ENCODE measurements at regions not wholly inside any gene's neighbourhood (a gene's known extent, or its start where the extent isn't known, plus 50 kb on each side); places are given as distances from the start of the nearest gene placed in this dataset.

GRCh38 chr11:8828046-8828445, 82.9 kb upstream of the AKIP1 start:
- FAIRE-seq: no peak

DNA sequence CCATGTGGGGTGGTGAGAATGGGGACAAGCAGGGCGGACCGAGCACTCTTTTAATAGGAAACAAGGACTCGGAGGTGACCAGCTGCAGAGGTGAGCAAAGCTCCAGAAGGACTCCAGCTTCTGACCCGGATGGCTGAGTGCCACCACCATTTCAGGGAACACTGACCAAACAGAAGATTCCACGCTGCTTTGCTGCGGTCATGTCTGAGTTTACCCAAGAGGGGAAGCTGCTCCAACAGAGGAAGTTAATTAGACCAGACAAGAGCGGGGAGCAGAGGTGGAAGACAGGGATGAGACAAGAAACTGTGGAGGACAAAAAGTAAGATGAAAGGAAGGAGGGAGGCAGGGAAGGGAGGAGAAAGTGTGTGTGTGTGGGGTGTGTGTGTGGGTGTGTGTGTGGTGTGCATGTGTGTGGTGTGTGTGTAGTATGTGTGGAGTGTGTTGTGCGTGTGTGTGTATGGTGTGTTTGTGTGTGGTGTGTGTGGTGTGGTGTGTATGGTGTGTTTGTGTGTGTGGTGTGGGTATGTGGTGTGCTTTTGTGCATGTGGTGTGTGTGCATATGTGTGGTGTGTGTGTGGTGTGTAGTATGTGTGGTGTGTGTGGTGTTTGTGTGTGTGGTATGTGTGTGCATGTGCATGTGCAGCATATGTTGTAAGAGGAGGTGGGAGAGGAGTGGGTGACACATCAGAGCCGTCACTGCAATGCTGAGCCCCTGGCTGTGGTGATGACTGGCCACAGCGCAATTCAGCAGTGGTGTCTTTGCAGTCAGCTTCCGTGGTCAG, 82.2 kb upstream of the AKIP1 start:
- no peak for FAIRE-seq

GRCh38 chr11:8829556-8829955, 81.4 kb upstream of the AKIP1 start:
- FAIRE-seq: no peak

DNA sequence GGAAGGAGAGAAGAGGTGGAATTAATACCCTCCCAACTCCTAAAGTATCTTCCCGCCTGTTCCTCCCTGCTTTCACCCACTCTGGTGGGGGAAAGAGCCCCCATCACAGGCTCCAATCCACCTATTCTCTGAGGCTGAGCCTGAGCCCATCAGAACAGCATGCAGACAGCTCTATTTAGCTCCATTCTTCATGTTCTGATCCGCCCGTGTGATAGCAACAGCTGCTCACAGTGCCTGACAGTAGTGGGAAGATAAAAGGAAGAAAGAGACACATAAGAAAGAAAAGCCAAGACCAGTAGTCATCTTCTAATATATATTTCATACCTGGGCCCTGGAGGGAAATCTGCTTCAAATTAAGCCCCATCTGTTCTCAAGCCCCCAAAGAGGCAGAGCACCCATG, 80.3 kb upstream of the AKIP1 start:
- FAIRE-seq: no peak

GRCh38 chr11:8831861-8832260, 79.1 kb upstream of the AKIP1 start:
- FAIRE-seq: no peak

GRCh38 chr11:8832571-8833260, 78.3 kb upstream of the AKIP1 start:
- FAIRE-seq: no peak

- FAIRE-seq: no peak
These were observed 77.2 kb upstream of the AKIP1 start for GRCh38 chr11:8833568-8834315.

DNA sequence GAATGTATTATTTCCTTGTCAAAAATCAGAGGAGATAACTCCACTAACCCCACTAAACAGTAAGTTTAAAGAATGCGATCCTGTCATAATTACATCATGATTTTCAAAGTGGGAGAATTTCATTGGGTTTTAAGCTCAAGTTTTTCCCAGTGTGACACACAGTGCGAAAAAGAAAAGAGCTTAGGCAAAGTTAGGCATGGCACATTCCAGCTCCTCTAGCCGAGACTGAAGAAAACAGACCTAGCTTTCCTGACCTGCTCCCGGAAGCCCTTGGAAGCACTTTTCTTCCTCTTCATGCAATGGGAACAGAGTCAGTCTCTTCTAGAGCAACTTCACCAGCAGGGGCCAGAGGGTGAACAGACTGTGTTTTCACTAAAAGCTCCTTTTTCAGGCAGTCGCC, 76.6 kb upstream of the AKIP1 start:
- no peak for FAIRE-seq

- no peak for FAIRE-seq
These were observed 72.7 kb upstream of the AKIP1 start for GRCh38 chr11:8838248-8838647.

DNA sequence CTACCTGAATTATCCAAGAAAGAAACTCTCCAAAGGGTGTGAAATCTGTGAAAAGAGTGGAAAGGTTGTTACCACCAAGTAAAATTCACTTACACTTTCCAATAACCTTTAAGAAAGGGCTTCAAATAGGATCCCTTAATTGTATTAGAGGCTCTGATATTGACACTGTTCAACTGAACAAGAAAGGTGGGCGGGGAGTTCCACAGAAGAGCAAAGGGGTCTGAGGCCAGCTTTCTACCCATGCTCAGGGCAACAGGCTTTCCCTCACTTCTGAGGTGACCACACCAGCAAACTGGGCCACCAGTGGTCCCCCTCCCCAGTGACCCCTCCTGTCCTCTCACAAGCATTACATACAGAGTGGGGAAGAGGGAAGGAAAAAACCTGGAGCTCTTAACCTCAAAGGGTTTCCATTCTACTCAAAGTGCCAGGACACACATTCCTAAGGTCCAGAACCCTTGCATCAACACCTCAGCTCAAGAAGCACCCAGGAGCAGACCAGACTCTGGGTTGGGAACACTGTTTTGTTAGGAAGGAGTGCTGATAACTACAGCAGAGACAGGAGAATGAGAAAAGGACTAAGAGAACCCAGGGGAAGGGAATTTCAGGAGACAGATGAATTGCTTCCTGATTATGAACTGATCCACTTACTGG, 71.6 kb upstream of the AKIP1 start:
- no peak for FAIRE-seq

DNA sequence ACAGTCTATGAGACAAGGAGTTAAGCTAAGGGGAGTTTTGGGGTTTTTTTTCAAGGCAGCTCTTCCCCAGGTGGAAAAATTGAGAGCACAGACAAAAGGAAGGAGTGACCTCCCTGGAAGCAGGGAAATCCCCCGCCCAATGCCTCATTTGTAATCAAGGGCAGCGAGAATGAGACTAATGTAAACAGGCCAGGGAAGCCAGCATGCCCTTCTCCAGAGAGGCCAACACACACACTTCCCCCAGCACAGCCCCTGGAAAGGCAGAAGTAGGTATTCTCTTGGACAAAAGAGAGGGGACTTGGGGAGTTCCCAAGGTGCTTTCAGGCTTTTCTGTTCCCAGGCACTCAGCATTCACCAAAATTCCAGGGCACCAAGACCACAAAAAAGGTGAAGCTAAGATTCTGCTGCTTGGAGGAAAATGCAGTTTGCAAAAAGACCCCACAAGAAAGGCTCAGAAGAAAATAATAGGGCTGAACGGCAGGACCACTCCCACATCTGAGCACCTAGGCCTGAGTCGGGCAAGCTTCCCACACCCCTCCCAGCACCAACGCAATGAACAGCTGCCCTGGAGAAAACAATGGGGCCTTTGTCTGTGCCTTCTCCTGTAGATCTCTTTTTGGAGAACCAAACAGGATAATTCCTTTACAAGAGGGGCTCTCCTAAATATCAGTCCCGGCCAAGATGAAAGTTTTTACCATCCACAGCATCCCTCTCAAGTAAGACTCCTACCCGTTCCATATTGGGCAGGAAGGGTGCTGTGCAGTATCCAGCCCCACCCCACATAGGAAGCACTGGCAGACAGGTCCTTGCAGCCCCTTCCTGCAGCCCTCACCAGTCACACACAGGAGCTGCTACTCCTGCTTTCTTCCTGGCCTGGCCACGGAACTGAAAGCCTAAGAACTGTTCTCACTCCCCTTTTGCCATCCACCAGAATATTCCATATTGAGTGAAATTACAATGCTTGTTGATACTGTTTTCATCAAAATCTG, 70.7 kb upstream of the AKIP1 start:
- FAIRE-seq: no peak

DNA sequence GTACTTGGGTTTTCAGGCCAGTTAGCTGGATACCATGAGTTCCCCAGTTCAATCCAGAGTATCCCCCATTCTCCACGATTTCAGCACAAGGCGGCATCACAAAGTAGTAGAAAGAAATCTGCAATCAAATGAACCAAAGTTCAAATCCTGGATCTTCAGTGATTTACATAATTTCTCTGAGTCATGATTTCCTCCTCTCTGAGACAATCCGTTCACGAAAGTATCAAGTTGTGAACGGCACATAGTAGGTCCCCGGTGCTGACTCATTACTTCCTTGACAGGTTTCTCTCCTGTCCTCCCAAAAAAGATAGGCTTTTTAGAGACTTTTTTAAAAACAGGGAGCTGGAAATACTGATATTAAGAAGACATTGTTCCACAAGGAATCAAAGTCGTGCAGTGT, 69.1 kb upstream of the AKIP1 start:
- FAIRE-seq: no peak

DNA sequence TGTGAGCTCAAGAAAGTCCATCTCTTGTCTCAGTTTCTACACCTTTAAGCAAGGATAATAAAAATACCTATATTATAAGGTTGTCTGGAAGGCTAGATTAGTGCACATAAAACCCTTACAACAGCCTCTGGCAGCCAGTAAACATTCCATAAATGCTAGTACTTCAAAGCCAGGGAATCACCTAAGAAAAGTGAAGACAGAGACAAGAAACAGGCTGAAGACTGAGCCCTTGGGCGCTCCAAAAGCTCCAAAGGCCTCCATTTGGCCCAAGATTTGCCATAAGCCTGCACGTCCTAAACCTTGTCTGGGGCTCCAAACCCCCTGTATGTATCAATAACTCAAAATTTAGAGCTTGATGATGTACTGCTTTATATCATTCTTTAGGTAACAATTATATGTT, 52.2 kb upstream of the AKIP1 start:
- no peak for FAIRE-seq
